Astrocyte of the spinal cord (primary cell): ENCODE measurements at regions not wholly inside any gene's neighbourhood (a gene's known extent, or its start where the extent isn't known, plus 50 kb on each side); places are given as distances from the start of the nearest gene placed in this dataset.

Experiments used
- DNase-seq: peaks from one replicate; pipeline ENCODE4 v3.0.0; 2011; ENCODE audit warnings: low read depth, low spot score
- H3K4me3 ChIP-seq: 2 replicates; pipeline ENCODE4 v1.5.1; 2011; ENCODE audit warnings: low read depth, mild to moderate bottlenecking, low read length, moderate library complexity
- CTCF ChIP-seq: IDR thresholded peaks from 2 replicates; pipeline ENCODE4 v1.5.1; 2012; ENCODE audit warnings: low read depth, mild to moderate bottlenecking, low read length, inconsistent platforms
- in situ Hi-C: cut with HindIII; loops from 2 replicates; pipeline ENCODE4 v1.10.0; 2017; ENCODE audit warnings: low sequenced_read_pairs

- H3K4me3 ChIP-seq = no peak overlapping the region
- DNase-seq = no peak
- in situ Hi-C loops = no loop called here
- no peak for TF ChIP-seq CTCF
Observed at GRCh38 chr12:63020269-63020668, 85.3 kb upstream of the PPM1H start.

- H3K4me3 ChIP-seq = no peak overlapping the region
- in situ Hi-C loops = no loop called here
- no peak for DNase-seq
- no peak for TF ChIP-seq CTCF
Observed at GRCh38 chr12:63018273-63018672, 83.3 kb upstream of the PPM1H start.

- no peak for DNase-seq
- no peak overlapping the region for H3K4me3 ChIP-seq
- in situ Hi-C loops = no loop called here
- TF ChIP-seq CTCF = no peak
Observed at GRCh38 chr12:63013302-63013701, 78.4 kb upstream of the PPM1H start.

- in situ Hi-C loops = no loop called here
- TF ChIP-seq CTCF = no peak
- no peak for DNase-seq
- no peak overlapping the region for H3K4me3 ChIP-seq
Observed at GRCh38 chr12:63010698-63011097, 75.7 kb upstream of the PPM1H start.

GRCh38 chr12:63008372-63008771 is 73.4 kb upstream of the PPM1H start:
- TF ChIP-seq CTCF = no peak
- DNase-seq = no peak
- no peak overlapping the region for H3K4me3 ChIP-seq
- in situ Hi-C loops = no loop called here

- in situ Hi-C loops = no loop called here
- no peak overlapping the region for H3K4me3 ChIP-seq
- no peak for DNase-seq
- no peak for TF ChIP-seq CTCF
Observed at GRCh38 chr12:63007726-63008125, 72.8 kb upstream of the PPM1H start.

- H3K4me3 ChIP-seq = no peak overlapping the region
- in situ Hi-C loops = no loop called here
- DNase-seq = no peak
- no peak for TF ChIP-seq CTCF
Observed at GRCh38 chr12:63006536-63006935, 71.6 kb upstream of the PPM1H start.
